ENCODE measurements at regions not wholly inside any gene's neighbourhood (a gene's known extent, or its start where the extent isn't known, plus 50 kb on each side); places are given as distances from the start of the nearest gene placed in this dataset.

GRCh38 chrX:69234624-69235023, 69.4 kb upstream of the PJA1 start:
- Histone ChIP-seq H3K27ac (no peak overlapping the region), H3K9me3 (peaks cover 0 to 3% (median 0%) of the 10 kb centered on the region in 3 donors), H3K36me3 (no peaks in the 10 kb centered on the region), H3K27me3 (no peaks in the 10 kb centered on the region), H3K4me1 (peaks cover 0 to 13% (median 4%) of the 10 kb centered on the region in 3 donors), H3K4me3 (no peak overlapping the region)
- intact Hi-C loops (cut with DNase I): no loop called here
- DNase-seq: no peak
- no peak for TF ChIP-seq POLR2A (IDR thresholded peaks at IDR 0.05)
- TF ChIP-seq, protein P1, sequence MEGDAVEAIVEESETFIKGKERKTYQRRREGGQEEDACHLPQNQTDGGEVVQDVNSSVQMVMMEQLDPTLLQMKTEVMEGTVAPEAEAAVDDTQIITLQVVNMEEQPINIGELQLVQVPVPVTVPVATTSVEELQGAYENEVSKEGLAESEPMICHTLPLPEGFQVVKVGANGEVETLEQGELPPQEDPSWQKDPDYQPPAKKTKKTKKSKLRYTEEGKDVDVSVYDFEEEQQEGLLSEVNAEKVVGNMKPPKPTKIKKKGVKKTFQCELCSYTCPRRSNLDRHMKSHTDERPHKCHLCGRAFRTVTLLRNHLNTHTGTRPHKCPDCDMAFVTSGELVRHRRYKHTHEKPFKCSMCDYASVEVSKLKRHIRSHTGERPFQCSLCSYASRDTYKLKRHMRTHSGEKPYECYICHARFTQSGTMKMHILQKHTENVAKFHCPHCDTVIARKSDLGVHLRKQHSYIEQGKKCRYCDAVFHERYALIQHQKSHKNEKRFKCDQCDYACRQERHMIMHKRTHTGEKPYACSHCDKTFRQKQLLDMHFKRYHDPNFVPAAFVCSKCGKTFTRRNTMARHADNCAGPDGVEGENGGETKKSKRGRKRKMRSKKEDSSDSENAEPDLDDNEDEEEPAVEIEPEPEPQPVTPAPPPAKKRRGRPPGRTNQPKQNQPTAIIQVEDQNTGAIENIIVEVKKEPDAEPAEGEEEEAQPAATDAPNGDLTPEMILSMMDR (IDR thresholded peaks at IDR 0.05): no peak

DNA sequence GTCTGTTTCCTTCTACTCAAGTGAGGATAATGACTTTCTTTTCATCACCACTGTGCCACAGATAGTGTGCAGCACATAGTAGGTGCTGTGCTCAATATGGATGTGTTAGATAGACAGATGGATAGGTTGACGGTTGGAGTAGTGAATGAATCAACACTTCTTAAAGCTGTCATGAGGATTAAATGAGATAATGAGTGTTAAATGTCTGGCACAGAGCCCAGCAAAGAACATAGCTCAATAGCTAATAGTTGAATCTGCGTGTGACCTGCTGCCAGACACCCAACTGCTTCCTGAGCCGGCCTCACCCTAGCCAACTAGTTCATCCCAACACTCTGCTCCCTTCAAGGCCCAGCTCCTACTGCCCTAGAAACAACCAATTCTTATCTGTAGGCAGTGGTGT, 67.7 kb upstream of the PJA1 start:
- TF ChIP-seq, protein P1 (IDR thresholded peaks at IDR 0.05): no peak
- TF ChIP-seq POLR2A (IDR thresholded peaks at IDR 0.05): no peak
- no peak overlapping the region for H3K4me3 ChIP-seq
- intact Hi-C loops (cut with DNase I): no loop called here
- 10 to 43% methylated on average over 2 to 3 of the region's 3 CpGs for WGBS, 2 donors
- H3K9me3 ChIP-seq: peaks cover 0 to 3% (median 0%) of the 10 kb centered on the region in 3 donors
- DNase-seq: no peak
- H3K36me3 ChIP-seq: no peaks in the 10 kb centered on the region
- no peak overlapping the region for H3K27ac ChIP-seq
- H3K4me1 ChIP-seq: peaks cover 0 to 7% (median 0%) of the 10 kb centered on the region in 3 donors
- no peaks in the 10 kb centered on the region for H3K27me3 ChIP-seq

DNA sequence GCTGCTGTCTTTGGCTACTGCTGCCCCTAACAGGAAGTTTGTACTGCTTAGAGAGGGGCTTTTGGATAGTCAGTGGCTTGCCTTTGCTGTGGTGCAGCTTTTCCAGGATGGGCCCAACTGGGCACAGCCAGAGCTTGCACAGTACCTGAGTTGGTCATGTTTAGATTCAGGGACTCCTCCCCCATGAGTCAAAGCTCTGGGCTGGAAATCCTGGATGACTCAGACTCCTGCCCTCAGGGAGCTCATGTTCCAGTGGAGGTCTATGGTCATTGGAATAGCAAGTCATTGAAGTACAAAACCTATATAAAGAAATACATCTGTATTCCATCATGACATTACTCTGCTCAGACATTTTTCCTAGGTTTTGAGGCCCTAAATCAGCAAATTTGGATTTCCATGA, 66.7 kb upstream of the PJA1 start:
- no peak overlapping the region for H3K4me3 ChIP-seq
- H3K9me3 ChIP-seq: peaks cover 0 to 3% (median 0%) of the 10 kb centered on the region in 3 donors
- peaks cover 0 to 4% (median 0%) of the 10 kb centered on the region in 3 donors for H3K4me1 ChIP-seq
- no peak overlapping the region for H3K27ac ChIP-seq
- no peaks in the 10 kb centered on the region for H3K27me3 ChIP-seq
- intact Hi-C loops (cut with DNase I): no loop called here
- no peak for DNase-seq
- TF ChIP-seq, protein P1 (IDR thresholded peaks at IDR 0.05): no peak
- no peak for TF ChIP-seq POLR2A (IDR thresholded peaks at IDR 0.05)
- no peaks in the 10 kb centered on the region for H3K36me3 ChIP-seq

DNA sequence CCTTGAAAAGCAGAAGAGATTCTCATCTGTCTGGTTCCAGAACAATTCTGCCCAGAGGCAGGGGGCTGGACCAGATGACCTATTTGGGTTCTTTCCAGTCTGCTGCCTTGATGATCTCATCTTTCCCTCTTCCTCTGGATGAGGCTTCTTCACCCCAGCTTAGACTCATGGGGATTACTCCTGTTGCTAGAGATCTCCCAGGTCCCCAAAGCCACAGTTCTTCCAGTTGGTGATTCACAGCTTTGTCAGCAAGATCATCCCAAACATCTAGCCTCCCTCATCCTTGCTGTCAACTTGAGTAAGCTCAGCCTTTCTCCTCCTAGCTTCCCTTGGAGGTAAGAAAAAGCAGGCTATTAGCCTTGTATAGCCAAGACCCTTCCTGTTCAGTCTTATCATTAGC, 64.2 kb upstream of the PJA1 start:
- no peak for TF ChIP-seq POLR2A (IDR thresholded peaks at IDR 0.05)
- TF ChIP-seq, protein P1 (IDR thresholded peaks at IDR 0.05): no peak
- Histone ChIP-seq H3K27ac (no peak overlapping the region), H3K4me1 (peaks cover 0 to 4% (median 0%) of the 10 kb centered on the region in 3 donors), H3K9me3 (peaks cover 0 to 3% (median 0%) of the 10 kb centered on the region in 3 donors), H3K27me3 (no peaks in the 10 kb centered on the region), H3K4me3 (no peak overlapping the region), H3K36me3 (no peaks in the 10 kb centered on the region)
- intact Hi-C loops (cut with DNase I): no loop called here
- no peak for DNase-seq

- DNase-seq: no peak
- WGBS, 2 donors: 69 to 78% methylated on average over 4 of the region's 4 CpGs
- peaks cover 0 to 4% (median 0%) of the 10 kb centered on the region in 3 donors for H3K4me1 ChIP-seq
- intact Hi-C loops (cut with DNase I): no loop called here
- no peaks in the 10 kb centered on the region for H3K27me3 ChIP-seq
- H3K4me3 ChIP-seq: no peak overlapping the region
- no peak for TF ChIP-seq POLR2A (IDR thresholded peaks at IDR 0.05)
- TF ChIP-seq, protein P1 (IDR thresholded peaks at IDR 0.05): no peak
- peaks cover 0 to 3% (median 0%) of the 10 kb centered on the region in 3 donors for H3K9me3 ChIP-seq
- H3K36me3 ChIP-seq: no peaks in the 10 kb centered on the region
- H3K27ac ChIP-seq: no peak overlapping the region
Measured at GRCh38 chrX:69228732-69229131, 63.5 kb upstream of the PJA1 start.
